ENCODE measurements at regions not wholly inside any gene's neighbourhood (a gene's known extent, or its start where the extent isn't known, plus 50 kb on each side); places are given as distances from the start of the nearest gene placed in this dataset.

DNA sequence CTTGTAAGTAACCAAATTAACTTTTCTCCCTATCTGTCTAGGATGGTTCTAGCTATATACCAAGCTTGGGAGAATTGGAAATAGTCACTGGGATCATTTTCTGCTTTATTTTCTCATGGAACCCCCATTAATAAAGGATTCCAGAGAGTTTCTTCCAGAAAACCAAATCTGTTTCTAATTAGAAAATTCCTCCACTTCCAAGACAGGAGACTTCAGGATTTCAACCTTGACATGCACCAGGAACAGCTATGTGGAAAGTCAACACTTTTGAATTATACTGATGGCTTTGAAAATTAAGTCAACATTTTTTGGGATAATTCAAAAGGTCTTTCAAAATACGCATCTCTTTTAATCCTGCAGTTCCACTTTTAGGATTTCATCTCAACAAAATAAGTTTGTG lies 138.3 kb downstream of the MEX3B start:
- TF ChIP-seq, protein P1, sequence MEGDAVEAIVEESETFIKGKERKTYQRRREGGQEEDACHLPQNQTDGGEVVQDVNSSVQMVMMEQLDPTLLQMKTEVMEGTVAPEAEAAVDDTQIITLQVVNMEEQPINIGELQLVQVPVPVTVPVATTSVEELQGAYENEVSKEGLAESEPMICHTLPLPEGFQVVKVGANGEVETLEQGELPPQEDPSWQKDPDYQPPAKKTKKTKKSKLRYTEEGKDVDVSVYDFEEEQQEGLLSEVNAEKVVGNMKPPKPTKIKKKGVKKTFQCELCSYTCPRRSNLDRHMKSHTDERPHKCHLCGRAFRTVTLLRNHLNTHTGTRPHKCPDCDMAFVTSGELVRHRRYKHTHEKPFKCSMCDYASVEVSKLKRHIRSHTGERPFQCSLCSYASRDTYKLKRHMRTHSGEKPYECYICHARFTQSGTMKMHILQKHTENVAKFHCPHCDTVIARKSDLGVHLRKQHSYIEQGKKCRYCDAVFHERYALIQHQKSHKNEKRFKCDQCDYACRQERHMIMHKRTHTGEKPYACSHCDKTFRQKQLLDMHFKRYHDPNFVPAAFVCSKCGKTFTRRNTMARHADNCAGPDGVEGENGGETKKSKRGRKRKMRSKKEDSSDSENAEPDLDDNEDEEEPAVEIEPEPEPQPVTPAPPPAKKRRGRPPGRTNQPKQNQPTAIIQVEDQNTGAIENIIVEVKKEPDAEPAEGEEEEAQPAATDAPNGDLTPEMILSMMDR (IDR thresholded peaks at IDR 0.05; ENCODE audit: borderline replicate concordance, extremely low read depth, low read length, poor library complexity, severe bottlenecking), result no peak
- no peak for TF ChIP-seq EZH2 (IDR thresholded peaks at IDR 0.05; ENCODE audit: borderline replicate concordance, low read depth, low read length, severe bottlenecking)

Data from DND-41 (cell line).